Endothelial cell (in vitro differentiated cells): ENCODE measurements at regions not wholly inside any gene's neighbourhood (a gene's known extent, or its start where the extent isn't known, plus 50 kb on each side); places are given as distances from the start of the nearest gene placed in this dataset.

Experiments used
- DNase-seq: peaks from one replicate; pipeline ENCODE4 v3.0.0; 2021; ENCODE audit warnings: low spot score
- H3K27ac Mint-ChIP-seq: one replicate; pipeline ENCODE4 v1.8.0; 2021; ENCODE audit warnings: mixed read lengths, inconsistent platforms; ENCODE audit not compliant: unreplicated experiment
- H3K27me3 Mint-ChIP-seq: one replicate; pipeline ENCODE4 v1.8.0; 2021; ENCODE audit warnings: mild to moderate bottlenecking, moderate library complexity, mixed read lengths, inconsistent platforms; ENCODE audit not compliant: unreplicated experiment
- H3K36me3 Mint-ChIP-seq: one replicate; pipeline ENCODE4 v1.8.0; 2021; ENCODE audit warnings: mild to moderate bottlenecking, low read depth, mixed read lengths, inconsistent platforms; ENCODE audit not compliant: unreplicated experiment
- H3K4me1 Mint-ChIP-seq: one replicate; pipeline ENCODE4 v1.8.0; 2021; ENCODE audit warnings: mild to moderate bottlenecking, mixed read lengths, inconsistent platforms; ENCODE audit not compliant: unreplicated experiment
- H3K4me3 Mint-ChIP-seq: one replicate; pipeline ENCODE4 v1.8.0; 2021; ENCODE audit warnings: mild to moderate bottlenecking, mixed read lengths, inconsistent platforms; ENCODE audit not compliant: unreplicated experiment
- H3K9me3 Mint-ChIP-seq: one replicate; pipeline ENCODE4 v1.8.0; 2021; ENCODE audit warnings: mixed read lengths, inconsistent platforms; ENCODE audit not compliant: unreplicated experiment
- TF ChIP-seq, protein P1 (sequence below): fragments of 200-600 bp; sonication (generic); IDR thresholded peaks from one replicate; pipeline ENCODE4 v1.5.0; 2021; ENCODE audit warnings: antibody characterized with exemption; ENCODE audit not compliant: unreplicated experiment

- no peak for DNase-seq
- Mint-ChIP-seq H3K27ac (no peak overlapping the region), H3K4me1 (no peaks in the 10 kb centered on the region), H3K27me3 (no peaks in the 10 kb centered on the region), H3K9me3 (no peaks in the 10 kb centered on the region), H3K36me3 (no peaks in the 10 kb centered on the region), H3K4me3 (no peak overlapping the region)
- TF ChIP-seq, protein P1, sequence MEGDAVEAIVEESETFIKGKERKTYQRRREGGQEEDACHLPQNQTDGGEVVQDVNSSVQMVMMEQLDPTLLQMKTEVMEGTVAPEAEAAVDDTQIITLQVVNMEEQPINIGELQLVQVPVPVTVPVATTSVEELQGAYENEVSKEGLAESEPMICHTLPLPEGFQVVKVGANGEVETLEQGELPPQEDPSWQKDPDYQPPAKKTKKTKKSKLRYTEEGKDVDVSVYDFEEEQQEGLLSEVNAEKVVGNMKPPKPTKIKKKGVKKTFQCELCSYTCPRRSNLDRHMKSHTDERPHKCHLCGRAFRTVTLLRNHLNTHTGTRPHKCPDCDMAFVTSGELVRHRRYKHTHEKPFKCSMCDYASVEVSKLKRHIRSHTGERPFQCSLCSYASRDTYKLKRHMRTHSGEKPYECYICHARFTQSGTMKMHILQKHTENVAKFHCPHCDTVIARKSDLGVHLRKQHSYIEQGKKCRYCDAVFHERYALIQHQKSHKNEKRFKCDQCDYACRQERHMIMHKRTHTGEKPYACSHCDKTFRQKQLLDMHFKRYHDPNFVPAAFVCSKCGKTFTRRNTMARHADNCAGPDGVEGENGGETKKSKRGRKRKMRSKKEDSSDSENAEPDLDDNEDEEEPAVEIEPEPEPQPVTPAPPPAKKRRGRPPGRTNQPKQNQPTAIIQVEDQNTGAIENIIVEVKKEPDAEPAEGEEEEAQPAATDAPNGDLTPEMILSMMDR: no peak
Measured at GRCh38 chr18:42394238-42394637, 439.2 kb downstream of the PIK3C3 start.

DNA sequence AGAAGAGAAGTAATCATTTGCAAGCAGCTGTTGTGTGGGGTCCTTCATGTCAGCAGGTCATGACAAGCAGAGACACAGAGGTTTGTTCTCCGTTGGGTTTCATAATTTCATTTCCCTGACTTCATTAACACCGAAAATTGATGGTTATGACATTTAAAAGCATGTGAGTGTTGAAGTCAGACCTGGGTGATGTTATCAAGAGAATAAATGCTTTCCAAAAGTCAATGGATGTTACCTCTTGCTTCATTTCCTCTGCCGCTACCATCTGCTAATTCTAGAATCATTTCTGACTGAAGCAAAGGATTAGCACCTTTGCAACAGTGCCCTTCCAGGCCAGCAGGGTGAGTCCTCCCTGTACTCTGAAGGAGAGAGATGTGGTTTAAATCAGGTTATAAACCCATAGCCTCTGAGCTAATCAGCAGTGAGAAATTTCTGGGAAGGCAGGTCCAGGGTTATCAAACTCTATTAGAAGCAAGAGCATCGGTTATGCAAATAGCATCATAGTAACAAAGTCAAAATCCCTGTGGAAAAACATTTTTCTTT lies 446.2 kb downstream of the PIK3C3 start:
- no peak for DNase-seq
- Mint-ChIP-seq H3K4me1 (no peaks in the 10 kb centered on the region), H3K27me3 (no peaks in the 10 kb centered on the region), H3K27ac (no peak overlapping the region), H3K9me3 (no peaks in the 10 kb centered on the region), H3K36me3 (no peaks in the 10 kb centered on the region), H3K4me3 (no peak overlapping the region)
- TF ChIP-seq, protein P1: no peak

GRCh38 chr18:42404151-42404550 lies 449.1 kb downstream of the PIK3C3 start:
- Mint-ChIP-seq H3K4me3 (no peak overlapping the region), H3K27me3 (no peaks in the 10 kb centered on the region), H3K27ac (no peak overlapping the region), H3K36me3 (no peaks in the 10 kb centered on the region), H3K9me3 (peaks cover 6% of the 10 kb centered on the region), H3K4me1 (no peaks in the 10 kb centered on the region)
- DNase-seq: no peak
- TF ChIP-seq, protein P1: no peak

- Mint-ChIP-seq H3K4me1 (no peaks in the 10 kb centered on the region), H3K4me3 (no peak overlapping the region), H3K36me3 (no peaks in the 10 kb centered on the region), H3K27me3 (peaks cover 1% of the 10 kb centered on the region), H3K9me3 (peaks cover 13% of the 10 kb centered on the region), H3K27ac (no peak overlapping the region)
- DNase-seq: no peak
- TF ChIP-seq, protein P1: no peak
Measured at GRCh38 chr18:42409005-42409404, 454.0 kb downstream of the PIK3C3 start.

DNA sequence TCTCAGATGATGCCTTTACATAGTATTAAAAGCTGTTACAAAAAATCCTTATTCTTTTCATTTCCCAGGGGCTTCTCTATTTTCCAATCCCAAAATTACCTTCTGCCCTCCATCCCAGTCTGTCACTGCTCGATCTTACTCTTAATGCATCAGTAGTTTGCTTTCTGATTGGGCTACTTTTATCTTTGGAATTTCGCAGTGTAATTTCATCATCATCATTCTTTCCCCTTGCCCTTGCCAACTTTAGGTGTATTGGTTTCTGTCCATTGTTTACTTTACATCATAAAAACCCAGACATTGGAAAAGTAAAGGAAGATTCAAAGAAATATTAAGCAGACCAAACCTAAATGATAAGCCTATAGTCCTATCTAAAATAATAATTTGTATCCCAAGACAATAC lies 457.2 kb downstream of the PIK3C3 start:
- TF ChIP-seq, protein P1: no peak
- H3K4me1 Mint-ChIP-seq: no peaks in the 10 kb centered on the region
- no peak overlapping the region for H3K27ac Mint-ChIP-seq
- DNase-seq: no peak
- H3K36me3 Mint-ChIP-seq: no peaks in the 10 kb centered on the region
- H3K9me3 Mint-ChIP-seq: peaks cover 13% of the 10 kb centered on the region
- H3K4me3 Mint-ChIP-seq: no peak overlapping the region
- peaks cover 1% of the 10 kb centered on the region for H3K27me3 Mint-ChIP-seq
